ENCODE measurements at regions not wholly inside any gene's neighbourhood (a gene's known extent, or its start where the extent isn't known, plus 50 kb on each side); places are given as distances from the start of the nearest gene placed in this dataset.

DNA sequence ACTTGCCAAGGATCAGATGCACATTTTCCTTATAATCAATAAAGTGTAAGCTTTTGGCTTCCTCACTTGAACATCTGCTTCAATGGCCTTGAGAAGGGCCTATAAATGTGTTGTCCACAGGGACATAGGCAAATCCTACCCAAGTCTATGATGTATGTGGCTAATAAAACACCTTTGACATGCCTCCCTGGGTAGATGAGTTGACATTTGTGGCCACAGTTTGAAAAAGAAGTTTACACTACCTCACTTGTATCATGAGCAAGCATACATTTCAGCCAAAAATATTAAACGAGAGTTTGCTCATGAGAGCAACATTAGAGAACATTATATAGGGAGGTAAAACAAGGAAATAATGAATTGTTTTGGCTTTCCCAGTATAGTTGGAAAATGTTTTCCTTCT, 1067.7 kb downstream of the C4orf33 start:
- Histone ChIP-seq H3K9me3 (ENCODE audit: low read length) (no peaks in the 10 kb centered on the region), H3K79me2 (replicated peaks; ENCODE audit: insufficient read depth, low read length) (no peaks in the 10 kb centered on the region), H3K9ac (ENCODE audit: low read length) (no peak overlapping the region), H3K36me3 (ENCODE audit: insufficient read depth, low read length) (no peaks in the 10 kb centered on the region), H4K20me1 (ENCODE audit: insufficient read depth) (no peaks in the 10 kb centered on the region), H2AFZ (ENCODE audit: low read depth, low read length) (no peak overlapping the region), H3K4me2 (ENCODE audit: low read length) (no peak overlapping the region), H3K9me2 (ENCODE audit: insufficient read depth, low read length) (no peaks in the 10 kb centered on the region), H3K4me3 (ENCODE audit: low read length) (no peak overlapping the region), H3K27ac (ENCODE audit: low read length) (no peak overlapping the region), H3K27me3 (ENCODE audit: insufficient read depth, low read depth, low read length) (no peaks in the 10 kb centered on the region), H3F3A (ENCODE audit: insufficient read depth, low read length, poor library complexity, severe bottlenecking) (no peaks in the 10 kb centered on the region)
- TF ChIP-seq, protein P1, sequence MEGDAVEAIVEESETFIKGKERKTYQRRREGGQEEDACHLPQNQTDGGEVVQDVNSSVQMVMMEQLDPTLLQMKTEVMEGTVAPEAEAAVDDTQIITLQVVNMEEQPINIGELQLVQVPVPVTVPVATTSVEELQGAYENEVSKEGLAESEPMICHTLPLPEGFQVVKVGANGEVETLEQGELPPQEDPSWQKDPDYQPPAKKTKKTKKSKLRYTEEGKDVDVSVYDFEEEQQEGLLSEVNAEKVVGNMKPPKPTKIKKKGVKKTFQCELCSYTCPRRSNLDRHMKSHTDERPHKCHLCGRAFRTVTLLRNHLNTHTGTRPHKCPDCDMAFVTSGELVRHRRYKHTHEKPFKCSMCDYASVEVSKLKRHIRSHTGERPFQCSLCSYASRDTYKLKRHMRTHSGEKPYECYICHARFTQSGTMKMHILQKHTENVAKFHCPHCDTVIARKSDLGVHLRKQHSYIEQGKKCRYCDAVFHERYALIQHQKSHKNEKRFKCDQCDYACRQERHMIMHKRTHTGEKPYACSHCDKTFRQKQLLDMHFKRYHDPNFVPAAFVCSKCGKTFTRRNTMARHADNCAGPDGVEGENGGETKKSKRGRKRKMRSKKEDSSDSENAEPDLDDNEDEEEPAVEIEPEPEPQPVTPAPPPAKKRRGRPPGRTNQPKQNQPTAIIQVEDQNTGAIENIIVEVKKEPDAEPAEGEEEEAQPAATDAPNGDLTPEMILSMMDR (IDR thresholded peaks at IDR 0.05; ENCODE audit: poor library complexity, severe bottlenecking) = no peak
- TF ChIP-seq, protein P2, sequence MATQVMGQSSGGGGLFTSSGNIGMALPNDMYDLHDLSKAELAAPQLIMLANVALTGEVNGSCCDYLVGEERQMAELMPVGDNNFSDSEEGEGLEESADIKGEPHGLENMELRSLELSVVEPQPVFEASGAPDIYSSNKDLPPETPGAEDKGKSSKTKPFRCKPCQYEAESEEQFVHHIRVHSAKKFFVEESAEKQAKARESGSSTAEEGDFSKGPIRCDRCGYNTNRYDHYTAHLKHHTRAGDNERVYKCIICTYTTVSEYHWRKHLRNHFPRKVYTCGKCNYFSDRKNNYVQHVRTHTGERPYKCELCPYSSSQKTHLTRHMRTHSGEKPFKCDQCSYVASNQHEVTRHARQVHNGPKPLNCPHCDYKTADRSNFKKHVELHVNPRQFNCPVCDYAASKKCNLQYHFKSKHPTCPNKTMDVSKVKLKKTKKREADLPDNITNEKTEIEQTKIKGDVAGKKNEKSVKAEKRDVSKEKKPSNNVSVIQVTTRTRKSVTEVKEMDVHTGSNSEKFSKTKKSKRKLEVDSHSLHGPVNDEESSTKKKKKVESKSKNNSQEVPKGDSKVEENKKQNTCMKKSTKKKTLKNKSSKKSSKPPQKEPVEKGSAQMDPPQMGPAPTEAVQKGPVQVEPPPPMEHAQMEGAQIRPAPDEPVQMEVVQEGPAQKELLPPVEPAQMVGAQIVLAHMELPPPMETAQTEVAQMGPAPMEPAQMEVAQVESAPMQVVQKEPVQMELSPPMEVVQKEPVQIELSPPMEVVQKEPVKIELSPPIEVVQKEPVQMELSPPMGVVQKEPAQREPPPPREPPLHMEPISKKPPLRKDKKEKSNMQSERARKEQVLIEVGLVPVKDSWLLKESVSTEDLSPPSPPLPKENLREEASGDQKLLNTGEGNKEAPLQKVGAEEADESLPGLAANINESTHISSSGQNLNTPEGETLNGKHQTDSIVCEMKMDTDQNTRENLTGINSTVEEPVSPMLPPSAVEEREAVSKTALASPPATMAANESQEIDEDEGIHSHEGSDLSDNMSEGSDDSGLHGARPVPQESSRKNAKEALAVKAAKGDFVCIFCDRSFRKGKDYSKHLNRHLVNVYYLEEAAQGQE (IDR thresholded peaks at IDR 0.05; ENCODE audit: borderline replicate concordance) = no peak
- TF ChIP-seq MXI1 (conservative IDR thresholded peaks at IDR 0.05; ENCODE audit: poor library complexity, severe bottlenecking) (no peak), RAD21 (conservative IDR thresholded peaks at IDR 0.05) (no peak), EP300 (conservative IDR thresholded peaks at IDR 0.05; ENCODE audit: poor library complexity, severe bottlenecking) (no peak), EZH2 (IDR thresholded peaks at IDR 0.05; ENCODE audit: borderline replicate concordance, insufficient read depth, low read length, poor library complexity, severe bottlenecking) (no peak), POLR2AphosphoS5 (IDR thresholded peaks at IDR 0.05) (no peak), TAF1 (IDR thresholded peaks at IDR 0.05; ENCODE audit: low read depth) (no peak), SMC3 (conservative IDR thresholded peaks at IDR 0.05; ENCODE audit: poor library complexity) (no peak)

DNA sequence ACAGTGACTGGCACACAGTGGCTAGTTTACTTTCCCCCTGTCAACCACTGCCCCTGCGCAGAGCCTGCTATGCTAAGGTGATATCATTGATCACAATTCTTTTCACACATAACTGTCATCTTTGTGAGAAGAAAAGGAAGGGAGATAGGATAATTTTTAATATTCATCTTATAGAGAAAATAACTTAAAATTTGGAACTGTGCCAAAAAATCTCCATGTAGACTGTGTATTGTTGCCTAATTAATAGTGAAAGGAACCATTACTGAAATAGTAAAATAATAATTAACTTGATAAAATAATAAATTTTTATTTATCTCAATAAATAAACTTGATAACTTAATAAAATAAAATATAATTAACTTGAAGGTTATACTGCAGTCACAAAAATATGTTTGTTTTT, 1069.4 kb downstream of the C4orf33 start:
- no peaks in the 10 kb centered on the region for H3K36me3 ChIP-seq (ENCODE audit: insufficient read depth, low read length)
- H3K4me2 ChIP-seq (ENCODE audit: low read length) = no peak overlapping the region
- H3K9me2 ChIP-seq (ENCODE audit: insufficient read depth, low read length) = no peaks in the 10 kb centered on the region
- H3K9ac ChIP-seq (ENCODE audit: low read length) = no peak overlapping the region
- no peaks in the 10 kb centered on the region for H3K9me3 ChIP-seq (ENCODE audit: low read length)
- no peaks in the 10 kb centered on the region for H3K79me2 ChIP-seq (replicated peaks; ENCODE audit: insufficient read depth, low read length)
- H3F3A ChIP-seq (ENCODE audit: insufficient read depth, low read length, poor library complexity, severe bottlenecking) = no peaks in the 10 kb centered on the region
- TF ChIP-seq RAD21 (conservative IDR thresholded peaks at IDR 0.05) (no peak), MXI1 (conservative IDR thresholded peaks at IDR 0.05; ENCODE audit: poor library complexity, severe bottlenecking) (no peak)
- H3K27ac ChIP-seq (ENCODE audit: low read length) = no peak overlapping the region
- no peak overlapping the region for H3K4me3 ChIP-seq (ENCODE audit: low read length)
- no peaks in the 10 kb centered on the region for H3K27me3 ChIP-seq (ENCODE audit: insufficient read depth, low read depth, low read length)
- H2AFZ ChIP-seq (ENCODE audit: low read depth, low read length) = no peak overlapping the region
- H4K20me1 ChIP-seq (ENCODE audit: insufficient read depth) = no peaks in the 10 kb centered on the region

DNA sequence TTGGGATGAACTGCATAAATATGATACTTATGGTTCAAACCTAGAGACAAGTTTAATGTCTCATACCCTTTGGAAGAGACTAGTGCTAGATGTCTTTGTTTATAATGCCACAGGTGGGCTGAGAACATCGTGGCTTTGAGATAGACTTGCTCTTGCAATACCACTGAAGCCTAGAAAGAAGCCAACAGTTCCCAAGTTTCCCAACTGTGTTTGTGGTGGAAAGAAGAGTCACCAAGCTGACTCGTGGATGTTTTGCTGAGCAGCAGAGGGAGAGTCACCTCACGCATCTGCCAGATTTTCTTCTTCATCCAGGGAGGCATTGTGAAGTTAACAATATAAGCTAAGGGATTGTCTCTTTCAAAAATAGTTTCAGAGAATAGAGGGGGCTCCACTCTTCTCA, 1076.2 kb downstream of the C4orf33 start:
- H3K36me3 ChIP-seq (ENCODE audit: insufficient read depth, low read length) = no peaks in the 10 kb centered on the region
- TF ChIP-seq SMC3 (conservative IDR thresholded peaks at IDR 0.05; ENCODE audit: poor library complexity) (no peak), EZH2 (IDR thresholded peaks at IDR 0.05; ENCODE audit: borderline replicate concordance, insufficient read depth, low read length, poor library complexity, severe bottlenecking) (no peak), POLR2AphosphoS5 (IDR thresholded peaks at IDR 0.05) (no peak), MXI1 (conservative IDR thresholded peaks at IDR 0.05; ENCODE audit: poor library complexity, severe bottlenecking) (no peak), EP300 (conservative IDR thresholded peaks at IDR 0.05; ENCODE audit: poor library complexity, severe bottlenecking) (no peak), RAD21 (conservative IDR thresholded peaks at IDR 0.05) (no peak), TAF1 (IDR thresholded peaks at IDR 0.05; ENCODE audit: low read depth) (no peak)
- TF ChIP-seq, protein P2 (IDR thresholded peaks at IDR 0.05; ENCODE audit: borderline replicate concordance) = no peak
- TF ChIP-seq, protein P1 (IDR thresholded peaks at IDR 0.05; ENCODE audit: poor library complexity, severe bottlenecking) = no peak
- H3K79me2 ChIP-seq (replicated peaks; ENCODE audit: insufficient read depth, low read length) = no peaks in the 10 kb centered on the region
- H4K20me1 ChIP-seq (ENCODE audit: insufficient read depth) = no peaks in the 10 kb centered on the region
- no peaks in the 10 kb centered on the region for H3K27me3 ChIP-seq (ENCODE audit: insufficient read depth, low read depth, low read length)
- no peak overlapping the region for H3K27ac ChIP-seq (ENCODE audit: low read length)
- no peak overlapping the region for H2AFZ ChIP-seq (ENCODE audit: low read depth, low read length)
- no peak overlapping the region for H3K4me3 ChIP-seq (ENCODE audit: low read length)
- no peaks in the 10 kb centered on the region for H3K9me3 ChIP-seq (ENCODE audit: low read length)
- H3K9ac ChIP-seq (ENCODE audit: low read length) = no peak overlapping the region
- no peak overlapping the region for H3K4me2 ChIP-seq (ENCODE audit: low read length)
- H3K9me2 ChIP-seq (ENCODE audit: insufficient read depth, low read length) = no peaks in the 10 kb centered on the region
- no peaks in the 10 kb centered on the region for H3F3A ChIP-seq (ENCODE audit: insufficient read depth, low read length, poor library complexity, severe bottlenecking)

Measured in neural cell (in vitro differentiated cells).